ENCODE measurements at regions not wholly inside any gene's neighbourhood (a gene's known extent, or its start where the extent isn't known, plus 50 kb on each side); places are given as distances from the start of the nearest gene placed in this dataset.

GRCh38 chr18:8944871-8945245, 157.6 kb upstream of the NDUFV2 start:
- DNase-seq (ENCODE audit: low read depth), result no peak

GRCh38 chr18:8945514-8945913, 157.0 kb upstream of the NDUFV2 start:
- DNase-seq (ENCODE audit: low read depth), result no peak

DNA sequence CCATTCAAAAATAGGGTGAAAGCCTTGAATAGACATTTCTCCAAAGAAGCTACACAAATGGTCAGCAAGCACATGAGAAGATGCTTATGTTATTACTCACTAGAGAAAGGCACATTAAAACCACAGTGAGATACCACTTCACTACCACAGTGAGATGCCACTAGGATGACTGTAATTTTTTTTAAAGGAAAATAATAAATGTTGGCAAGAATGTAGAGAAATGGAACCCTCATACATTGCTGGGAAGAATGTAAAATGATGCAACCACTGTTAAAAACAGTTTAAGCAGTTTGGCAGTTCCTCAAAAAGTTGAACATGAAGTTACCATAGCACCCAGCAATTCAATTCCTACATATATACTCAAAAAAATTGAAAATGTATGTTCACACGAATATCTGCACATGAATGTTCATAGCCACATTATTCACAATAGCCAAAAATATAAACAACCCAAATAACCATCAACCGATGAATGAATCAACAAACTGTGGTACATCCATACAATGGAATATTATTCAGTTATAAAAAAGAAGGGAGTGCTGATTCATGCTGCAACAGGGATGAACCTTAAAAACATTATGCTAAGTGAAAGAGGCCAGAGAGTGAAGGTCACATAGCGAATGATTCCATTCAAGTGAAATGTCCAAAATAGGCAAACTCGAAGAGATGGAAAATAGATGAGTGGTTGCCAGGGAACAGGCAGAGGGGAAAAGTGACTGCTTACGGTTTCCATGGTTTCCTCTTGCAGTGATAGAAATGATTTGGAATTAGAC, 156.2 kb upstream of the NDUFV2 start:
- peak; percentile 54 for DNase-seq (ENCODE audit: low read depth)

DNA sequence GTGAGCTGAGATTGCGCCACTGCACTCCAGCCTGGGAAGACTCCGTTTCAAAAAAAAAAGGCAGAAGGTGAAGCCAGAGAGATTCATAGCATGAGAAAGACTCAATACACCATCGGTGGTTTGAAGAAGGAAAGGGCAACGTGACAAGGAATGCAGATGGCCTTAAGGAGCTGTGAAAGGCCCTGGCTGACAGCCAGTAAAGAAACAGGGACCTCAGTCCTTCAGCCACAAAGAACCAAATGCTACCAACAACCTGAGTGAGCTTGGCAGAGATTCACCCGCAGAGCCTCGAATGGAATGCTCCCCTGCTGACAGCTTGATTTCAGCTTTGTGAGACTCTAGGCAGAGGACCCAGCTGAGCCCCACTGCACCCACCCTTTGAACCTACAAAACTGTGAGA, 154.9 kb upstream of the NDUFV2 start:
- DNase-seq (ENCODE audit: low read depth), result peak; percentile 47

DNA sequence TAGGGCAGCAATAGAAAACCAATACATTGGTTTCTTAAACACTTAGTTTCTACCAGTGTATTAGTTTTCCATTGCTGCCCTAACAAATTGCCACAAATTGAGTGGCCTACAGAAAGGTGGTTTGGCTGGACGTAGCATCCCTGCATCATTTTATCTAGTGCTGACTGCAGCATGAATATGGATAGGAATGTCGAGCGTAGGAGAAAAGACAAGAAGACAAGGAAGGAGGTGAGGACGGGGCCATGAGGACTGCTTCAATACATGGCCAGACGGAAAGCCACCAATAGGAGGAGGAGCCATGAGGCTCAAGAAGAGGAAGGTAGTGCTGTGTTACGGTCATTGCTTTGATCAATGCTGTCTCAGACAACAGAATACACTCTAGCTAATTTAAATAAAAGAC, 154.5 kb upstream of the NDUFV2 start:
- no peak for DNase-seq (ENCODE audit: low read depth)

GRCh38 chr18:8948471-8949149, 153.9 kb upstream of the NDUFV2 start:
- peak; percentile 60 for DNase-seq (ENCODE audit: low read depth)

GRCh38 chr18:8949206-8949605, 153.3 kb upstream of the NDUFV2 start:
- no peak for DNase-seq (ENCODE audit: low read depth)

DNA sequence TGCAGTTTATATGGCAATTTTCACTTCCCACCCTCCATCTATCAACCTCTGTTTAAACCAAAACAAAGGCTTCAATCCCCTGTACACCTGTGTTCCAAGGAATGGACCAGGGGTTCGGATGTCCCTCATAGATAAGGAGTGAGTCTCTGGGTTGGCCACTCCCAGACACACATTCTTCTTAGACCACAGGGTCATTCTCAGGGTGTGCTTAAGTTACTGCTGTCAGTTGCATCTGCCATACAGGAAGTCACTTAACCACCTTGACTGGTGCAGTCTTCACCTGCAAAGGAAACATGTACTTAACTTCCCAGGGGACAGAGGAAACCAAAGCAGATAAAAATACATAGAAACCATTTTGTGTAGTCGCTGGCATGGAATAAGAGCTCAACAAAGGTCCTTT, 151.0 kb upstream of the NDUFV2 start:
- DNase-seq (ENCODE audit: low read depth), result no peak

DNA sequence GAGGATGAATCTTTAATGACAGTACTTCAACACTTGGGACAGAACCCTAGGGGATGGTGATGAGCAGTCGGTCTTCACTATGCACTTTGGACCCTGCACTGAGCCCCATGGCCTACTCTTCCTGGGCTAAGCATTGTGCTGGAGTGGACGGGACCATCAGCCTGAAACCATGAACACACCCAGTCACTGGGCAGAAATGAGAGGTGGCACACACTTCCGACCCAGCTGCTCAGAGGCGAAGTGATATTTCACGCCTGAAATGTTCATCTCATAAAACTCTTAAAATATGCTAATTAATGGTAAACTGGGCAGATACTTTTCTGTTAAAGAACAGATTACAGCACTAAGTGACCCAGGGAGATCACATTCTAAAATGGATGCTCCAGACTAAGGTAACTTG, 150.3 kb upstream of the NDUFV2 start:
- no peak for DNase-seq (ENCODE audit: low read depth)

- no peak for DNase-seq (ENCODE audit: low read depth)
Observed at GRCh38 chr18:8952769-8953760, 149.4 kb upstream of the NDUFV2 start.

DNA sequence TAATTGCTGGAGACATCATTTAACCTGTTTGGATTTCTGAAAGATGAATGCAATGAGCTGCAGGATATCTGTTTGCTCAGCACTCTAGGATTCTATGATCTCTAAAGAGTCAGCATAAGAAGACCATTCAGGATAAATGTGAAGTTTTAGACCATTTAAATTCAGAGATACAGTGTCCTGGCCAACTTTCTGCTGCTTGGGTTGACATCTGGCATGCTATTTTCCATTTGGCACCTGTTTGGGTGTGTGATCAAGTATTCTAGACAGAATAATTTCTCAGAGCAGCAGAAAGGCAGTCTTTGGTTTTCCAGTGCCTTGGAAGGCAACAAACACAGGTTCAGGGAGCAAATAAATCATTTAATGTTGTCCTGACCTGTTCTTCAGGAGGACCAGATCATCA, 144.8 kb upstream of the NDUFV2 start:
- no peak for DNase-seq (ENCODE audit: low read depth)

DNA sequence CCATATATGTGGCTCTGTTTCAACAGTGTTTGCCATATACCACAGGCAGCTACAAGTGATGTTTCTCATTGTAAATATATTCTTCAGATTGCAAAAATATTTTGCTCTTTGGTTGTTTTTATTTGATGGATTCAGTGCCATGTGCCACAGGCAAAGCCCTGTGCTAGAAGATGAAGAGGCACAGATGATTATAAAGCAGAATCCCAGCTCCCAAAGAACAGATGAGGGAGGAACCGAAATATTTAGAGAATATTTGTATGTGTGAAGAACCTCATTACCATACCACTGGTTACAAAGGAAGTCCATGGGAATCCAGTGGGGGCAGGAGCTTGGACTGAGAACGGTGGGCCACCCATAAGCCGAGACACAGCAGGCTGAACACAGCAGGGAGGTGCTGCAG, 143.8 kb upstream of the NDUFV2 start:
- DNase-seq (ENCODE audit: low read depth), result no peak

GRCh38 chr18:8959551-8960135, 142.9 kb upstream of the NDUFV2 start:
- DNase-seq (ENCODE audit: low read depth), result no peak

GRCh38 chr18:8960740-8961657, 141.5 kb upstream of the NDUFV2 start:
- DNase-seq (ENCODE audit: low read depth), result peak; percentile 52

DNA sequence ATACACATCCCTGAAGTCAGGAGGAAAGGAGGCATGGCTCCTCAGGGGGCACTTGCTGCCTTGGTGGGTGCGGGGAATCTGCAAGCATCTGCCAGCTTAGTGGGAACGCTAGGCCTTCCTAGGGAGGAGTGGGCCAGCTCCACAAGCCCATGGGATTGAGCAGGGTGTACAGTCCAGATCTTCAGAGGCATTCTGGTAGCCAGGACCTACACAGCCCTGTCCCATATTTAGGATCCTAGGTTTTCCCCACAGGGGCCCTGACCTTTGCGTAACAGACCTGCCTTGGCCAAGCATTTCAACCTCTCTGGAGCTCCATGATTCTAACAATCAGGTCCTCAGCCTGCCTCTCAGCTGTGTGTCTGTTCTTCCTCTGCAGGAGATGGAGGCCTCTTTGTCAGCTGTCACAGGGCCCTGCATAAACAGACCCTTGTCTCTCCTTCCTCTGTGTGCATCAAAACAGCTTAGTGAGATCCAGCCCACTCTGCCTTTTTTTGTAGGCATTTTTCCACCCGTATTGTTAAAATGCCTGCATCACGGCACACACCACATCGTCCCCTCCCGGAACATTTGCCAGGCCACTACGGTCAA, 140.2 kb upstream of the NDUFV2 start:
- DNase-seq (ENCODE audit: low read depth), result no peak

GRCh38 chr18:8962855-8963635, 139.5 kb upstream of the NDUFV2 start:
- no peak for DNase-seq (ENCODE audit: low read depth)

DNA sequence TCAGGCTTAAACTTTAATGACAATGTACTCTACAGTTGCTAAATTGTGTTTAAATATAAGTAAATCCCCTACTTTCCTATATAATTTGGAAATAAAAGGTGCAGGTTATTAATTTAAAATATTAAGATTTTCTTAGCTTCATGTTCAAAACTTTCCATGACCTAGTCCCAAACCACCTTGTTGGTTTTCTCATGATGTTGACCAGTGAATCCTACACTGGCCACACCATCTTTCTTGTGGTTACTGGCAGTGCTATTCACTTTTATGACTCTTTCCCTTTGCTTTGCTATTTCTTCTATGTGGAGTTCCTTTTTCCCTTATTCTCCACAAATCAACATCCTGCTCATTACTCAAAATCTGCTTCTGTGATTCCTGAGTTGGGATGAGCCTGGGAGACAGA, 138.6 kb upstream of the NDUFV2 start:
- no peak for DNase-seq (ENCODE audit: low read depth)

GRCh38 chr18:8965398-8965797, 137.1 kb upstream of the NDUFV2 start:
- DNase-seq (ENCODE audit: low read depth), result no peak

DNA sequence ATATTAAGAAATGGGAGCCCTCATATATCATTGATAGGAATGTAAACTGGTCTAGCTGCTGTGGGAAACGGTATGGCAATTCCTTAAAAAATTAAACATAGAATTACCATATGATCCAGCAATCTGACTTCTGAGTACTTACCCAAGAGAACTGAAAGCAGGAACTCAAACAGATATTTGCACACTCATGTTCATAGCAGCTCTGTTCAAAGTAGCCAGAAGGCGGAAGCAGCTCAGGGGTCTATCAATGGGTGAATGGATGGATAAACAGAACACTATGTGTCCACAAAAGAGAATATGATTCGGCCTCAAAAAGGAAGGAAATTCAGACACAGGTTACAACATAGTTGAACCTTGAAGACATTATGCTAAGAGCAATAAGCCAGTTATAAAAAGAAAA, 135.7 kb upstream of the NDUFV2 start:
- no peak for DNase-seq (ENCODE audit: low read depth)

DNA sequence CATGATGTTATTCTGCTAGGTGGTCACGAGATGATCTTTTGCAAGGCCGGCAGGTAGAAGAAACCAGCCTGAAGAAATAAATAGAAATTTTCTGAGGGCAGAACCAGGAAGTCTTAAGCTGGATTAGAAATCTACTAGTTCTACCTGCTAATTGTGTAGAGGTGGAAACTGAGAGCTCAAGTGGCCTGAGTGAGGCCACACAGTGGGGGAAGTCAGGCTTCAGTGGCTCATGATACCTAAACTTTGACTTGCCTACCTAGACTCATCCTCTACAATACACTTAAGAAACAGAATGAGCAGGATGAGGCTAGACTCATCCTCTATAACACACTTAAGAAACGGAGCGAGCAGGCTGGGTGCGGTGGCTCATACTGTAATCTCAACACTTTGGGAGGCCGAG, 134.9 kb upstream of the NDUFV2 start:
- no peak for DNase-seq (ENCODE audit: low read depth)
